Amniotic stem cell (primary cell): ENCODE measurements at regions not wholly inside any gene's neighbourhood (a gene's known extent, or its start where the extent isn't known, plus 50 kb on each side); places are given as distances from the start of the nearest gene placed in this dataset.
"Not testable (repeated sequence)": the region's sequence is repeated elsewhere in the genome, so short reads cannot be mapped to it uniquely, and the experiment has no call there.

Experiments used
- DNase-seq: peaks from one replicate; lab custom pipeline; 2025; lab: John Stamatoyannopoulos, UW

DNA sequence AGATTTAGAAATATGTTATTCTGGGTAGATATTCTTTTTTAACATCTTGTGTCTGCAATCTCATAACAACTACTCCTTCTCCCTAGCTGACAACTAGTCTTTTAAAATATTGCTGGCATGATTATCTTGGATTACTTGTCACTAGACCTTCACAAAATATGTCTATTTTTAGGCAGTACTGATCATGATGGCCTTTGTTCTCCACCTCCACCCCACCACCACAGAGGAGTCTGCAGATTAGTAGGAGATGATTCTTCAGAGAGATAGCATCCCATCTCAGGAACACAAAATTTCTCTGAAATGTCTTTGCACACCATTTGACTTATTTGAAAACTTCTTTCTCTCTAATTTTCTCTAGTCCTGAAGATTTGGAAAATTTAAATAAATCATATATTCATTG, 338.1 kb upstream of the SPHKAP start:
- DNase-seq, result no peak

DNA sequence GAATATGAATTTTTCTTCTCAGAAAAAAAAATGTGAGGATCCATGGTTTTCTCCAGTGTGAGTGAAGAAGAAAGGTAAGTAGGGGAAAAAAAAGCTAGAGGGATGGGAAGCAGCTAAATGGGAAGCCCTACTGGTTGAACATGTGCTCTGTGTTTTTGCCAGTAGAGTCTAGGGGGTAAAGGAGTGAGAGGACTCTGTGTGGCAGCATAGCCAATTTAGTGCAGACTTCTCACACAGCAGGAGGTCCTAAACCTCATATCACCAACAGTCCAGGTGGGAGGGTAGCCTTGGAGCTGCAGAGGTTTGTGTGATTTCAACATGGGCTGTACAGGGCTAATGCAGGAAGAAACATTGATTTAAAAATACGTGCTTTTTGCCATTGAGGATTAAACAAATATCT, 334.5 kb upstream of the SPHKAP start:
- DNase-seq, result no peak

DNA sequence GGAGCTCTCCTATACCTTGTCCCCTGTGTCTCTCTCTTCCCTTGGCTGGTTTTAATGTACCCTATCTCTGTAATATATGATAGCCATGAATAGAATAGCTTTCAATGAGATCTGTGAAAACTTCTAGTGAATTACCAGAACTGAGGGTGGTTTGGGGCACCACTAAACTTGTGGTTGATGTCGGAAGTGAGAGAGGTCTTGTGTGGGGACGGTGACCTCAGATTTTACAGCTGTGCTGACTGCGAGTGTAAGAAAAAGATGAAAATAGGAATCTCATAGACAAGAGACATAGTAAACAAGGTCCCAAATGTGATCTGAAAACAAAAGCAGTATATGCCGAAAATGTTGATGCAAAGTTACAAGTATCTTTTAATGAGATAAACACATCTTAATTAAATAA, 332.0 kb upstream of the SPHKAP start:
- DNase-seq, result not testable (repeated sequence)

DNA sequence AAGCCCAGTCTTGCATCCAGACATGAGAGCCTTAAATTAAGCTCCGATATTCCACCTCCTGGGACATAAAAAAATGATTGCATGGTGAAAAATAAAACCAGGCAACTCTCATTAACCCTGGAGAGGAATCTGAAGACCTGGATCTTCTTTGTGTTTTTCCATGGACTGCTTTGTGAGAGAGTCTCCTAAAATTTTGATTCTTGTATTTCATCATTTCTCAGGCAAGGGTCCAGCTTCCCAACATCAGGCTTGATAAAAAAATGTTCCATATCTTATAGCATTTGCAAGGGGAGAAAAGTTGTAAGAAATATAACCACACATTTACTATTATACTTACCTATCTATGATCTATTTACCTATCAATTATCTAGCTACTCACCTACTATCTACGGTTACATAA, 327.5 kb upstream of the SPHKAP start:
- DNase-seq, result no peak

DNA sequence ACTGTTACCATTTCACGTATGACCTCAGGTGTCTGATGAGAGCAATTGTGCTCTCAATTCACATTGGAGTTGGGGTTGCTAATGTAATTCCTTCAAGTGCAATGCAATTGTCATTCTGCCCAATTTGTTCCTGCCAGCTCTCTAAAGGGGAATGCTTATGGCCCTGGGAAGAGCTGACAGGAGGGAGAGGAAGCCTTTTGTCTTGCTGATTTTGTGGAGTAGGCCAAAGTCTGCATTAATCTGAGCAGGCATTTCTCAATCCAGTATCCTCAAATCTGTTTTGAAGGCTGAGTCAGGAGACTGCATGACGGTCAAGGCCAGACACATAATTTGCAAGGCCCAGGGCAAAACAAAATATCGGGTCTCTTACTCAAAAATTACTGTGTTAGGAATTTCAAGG, 326.4 kb upstream of the SPHKAP start:
- no peak for DNase-seq

DNA sequence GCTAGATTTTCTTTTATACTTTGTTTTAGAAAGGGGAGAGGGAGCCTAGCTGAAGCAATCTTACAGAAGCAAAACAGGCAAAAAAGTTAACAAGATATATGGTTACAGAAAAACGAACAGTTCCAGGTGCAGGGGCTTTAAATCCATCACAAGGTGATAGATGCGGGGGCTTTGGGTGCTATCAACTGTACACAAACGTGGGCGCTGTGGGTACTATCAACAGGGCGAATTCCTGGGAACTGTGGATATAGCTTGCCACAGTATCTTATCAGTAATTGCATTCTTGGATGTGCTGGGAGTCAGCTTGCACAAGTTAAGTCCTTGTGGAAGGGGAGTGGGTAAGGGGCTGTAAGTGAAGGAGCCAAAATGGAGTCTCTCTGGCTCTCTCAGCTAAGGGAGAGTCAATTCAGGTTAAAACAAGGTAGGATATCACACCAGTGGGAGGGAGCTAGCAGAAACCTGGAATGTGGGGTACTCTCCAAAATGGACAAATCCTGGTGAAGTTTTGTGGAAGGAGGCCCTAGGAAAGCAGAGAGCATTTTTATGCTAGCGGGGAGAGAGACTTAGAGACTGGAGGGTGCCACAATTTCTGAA, 325.8 kb upstream of the SPHKAP start:
- DNase-seq, result no peak

DNA sequence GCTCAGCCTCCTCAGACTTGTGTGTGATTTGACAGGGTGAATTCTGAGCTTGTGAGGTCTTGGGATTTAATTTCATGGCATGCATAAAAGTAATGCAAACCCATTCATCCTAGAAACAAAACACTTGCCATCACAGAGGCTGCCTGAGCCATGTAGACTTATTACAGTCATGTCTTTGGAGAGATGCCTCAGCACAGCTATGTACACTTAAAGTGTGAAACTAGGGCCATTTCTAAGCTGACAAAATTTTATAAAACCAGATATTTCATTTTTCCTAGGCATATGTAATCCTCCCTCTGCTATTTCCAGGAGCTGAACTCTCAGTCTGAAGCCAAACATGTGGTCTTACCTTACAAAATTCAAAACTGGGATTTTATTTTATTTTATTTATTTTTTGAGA, 322.2 kb upstream of the SPHKAP start:
- DNase-seq, result no peak

DNA sequence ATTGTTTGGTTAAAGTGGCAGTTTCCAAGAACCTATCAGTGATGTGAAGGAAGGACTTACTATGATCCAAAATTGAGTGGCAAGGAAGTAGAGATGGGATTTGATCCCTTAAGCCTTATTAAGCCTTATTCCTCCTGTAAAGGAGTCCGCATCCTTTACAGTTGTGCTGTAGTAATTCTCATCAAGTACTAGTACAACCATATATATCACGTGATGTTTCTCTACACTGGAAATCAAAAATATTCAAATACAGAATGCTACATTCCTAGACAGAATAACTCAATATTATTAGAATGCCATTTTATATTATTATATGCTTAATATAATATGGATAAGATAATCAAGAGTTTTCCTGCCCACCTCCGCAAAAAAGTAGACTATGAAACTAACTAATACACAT, 312.4 kb upstream of the SPHKAP start:
- no peak for DNase-seq

DNA sequence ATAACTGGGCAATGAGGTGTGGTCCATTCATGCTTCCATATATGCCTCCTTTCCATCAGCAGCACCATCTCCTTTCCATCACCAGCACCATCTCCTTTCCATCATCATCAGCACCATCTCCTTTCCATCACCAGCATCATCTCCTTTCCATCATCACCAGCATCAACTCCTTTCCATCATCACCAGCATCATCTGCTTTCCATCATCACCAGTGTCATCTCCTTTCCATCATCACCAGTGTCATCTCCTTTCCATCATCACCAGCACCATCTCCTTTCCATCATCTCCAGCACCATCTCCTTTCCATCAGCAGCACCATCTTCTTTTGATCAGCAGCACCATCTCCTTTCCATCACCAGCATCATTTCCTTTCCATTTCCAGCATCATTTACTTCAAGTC, 297.5 kb upstream of the SPHKAP start:
- DNase-seq, result no peak

DNA sequence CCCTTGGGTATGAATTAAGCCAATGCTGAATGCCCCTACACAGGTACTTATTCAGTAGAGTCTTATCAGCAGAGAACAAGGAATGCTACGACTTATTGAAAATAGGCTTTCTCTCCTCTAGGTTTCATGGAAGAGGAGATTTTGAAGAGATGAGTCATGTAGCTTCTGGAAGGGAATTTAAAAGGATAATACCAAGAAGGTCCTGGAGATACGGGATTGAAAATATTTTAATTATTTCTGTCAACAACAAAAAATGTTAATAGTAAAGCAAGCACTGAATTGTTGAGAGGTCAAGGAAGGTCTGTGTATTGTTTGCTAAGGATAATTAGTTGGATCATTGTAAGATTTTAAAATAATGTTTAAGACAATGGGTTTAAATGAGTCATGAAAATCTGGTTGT, 293.0 kb upstream of the SPHKAP start:
- DNase-seq, result no peak

DNA sequence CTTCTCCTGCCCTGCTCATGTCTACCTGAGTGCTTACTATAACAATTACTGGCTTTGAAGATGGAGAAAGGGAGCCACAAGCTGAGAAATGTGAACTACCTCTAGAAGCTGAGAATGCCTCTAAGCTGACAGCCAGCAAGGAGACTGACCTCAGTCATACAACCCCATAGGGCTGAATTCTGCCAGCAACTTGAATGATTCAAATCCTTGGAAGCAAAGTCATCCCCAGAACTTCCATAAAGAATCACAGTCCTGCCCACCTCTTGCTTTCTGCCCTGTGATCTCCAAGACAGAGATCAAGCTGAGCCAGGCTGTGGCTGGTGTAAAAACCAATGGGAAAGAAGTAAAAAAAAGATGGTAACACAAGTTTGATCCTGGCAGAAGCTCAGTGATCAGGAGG, 288.2 kb upstream of the SPHKAP start:
- no peak for DNase-seq

DNA sequence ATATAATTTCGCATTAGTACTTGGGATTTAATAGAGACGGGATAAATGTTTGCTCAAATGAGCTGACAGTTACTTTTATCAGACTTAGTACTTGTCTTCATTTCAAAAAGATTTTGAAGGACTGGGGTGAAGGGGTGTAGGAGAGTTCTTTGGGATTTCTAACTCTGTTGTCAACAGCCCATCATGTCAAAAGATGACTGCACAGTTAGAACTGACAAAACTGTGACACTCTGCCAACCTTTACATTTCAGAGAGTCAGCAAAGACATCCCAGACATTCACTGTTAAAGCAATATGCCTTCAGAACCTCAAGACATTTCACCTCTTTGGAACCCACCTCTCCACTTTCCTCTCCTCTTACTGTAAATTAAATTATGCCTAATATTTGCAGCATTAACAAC, 285.4 kb upstream of the SPHKAP start:
- no peak for DNase-seq

DNA sequence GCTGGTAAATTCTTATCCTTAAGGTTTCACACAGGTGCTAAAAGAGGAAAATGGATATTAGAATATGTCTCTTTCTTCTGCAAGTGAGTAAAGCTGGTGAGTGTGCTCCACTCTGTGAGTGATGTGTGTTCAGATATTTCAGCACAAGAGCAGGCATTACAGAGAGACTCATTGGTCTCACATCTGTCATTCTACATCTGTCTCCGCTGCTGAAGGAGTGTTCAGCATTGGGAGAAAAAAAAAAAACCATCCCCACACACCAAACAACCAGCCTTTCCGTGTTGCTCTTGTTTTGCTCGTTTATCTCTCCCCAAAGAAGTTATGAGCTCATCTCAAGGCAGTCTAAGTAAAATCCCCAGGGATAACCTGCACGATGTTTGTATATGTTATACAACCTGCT, 283.9 kb upstream of the SPHKAP start:
- no peak for DNase-seq

DNA sequence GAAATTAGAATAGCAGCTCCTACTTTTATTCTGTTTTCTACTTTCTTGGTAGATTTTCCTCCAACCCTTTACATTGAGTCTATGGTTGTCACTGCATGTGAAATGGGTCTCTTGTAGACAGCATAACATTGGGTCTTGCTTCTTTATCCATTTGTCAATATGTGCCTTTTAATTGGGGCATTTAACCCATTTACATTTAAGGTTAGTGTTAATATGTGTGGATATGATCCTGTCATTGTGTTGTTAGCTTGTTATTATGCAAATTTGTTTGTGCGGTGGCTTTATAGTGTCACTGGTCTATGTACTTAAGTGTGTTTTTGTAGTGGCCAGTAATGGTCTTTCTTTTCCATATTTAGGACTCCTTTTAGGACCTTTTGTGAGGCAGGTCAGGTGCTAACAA, 276.9 kb upstream of the SPHKAP start:
- no peak for DNase-seq

DNA sequence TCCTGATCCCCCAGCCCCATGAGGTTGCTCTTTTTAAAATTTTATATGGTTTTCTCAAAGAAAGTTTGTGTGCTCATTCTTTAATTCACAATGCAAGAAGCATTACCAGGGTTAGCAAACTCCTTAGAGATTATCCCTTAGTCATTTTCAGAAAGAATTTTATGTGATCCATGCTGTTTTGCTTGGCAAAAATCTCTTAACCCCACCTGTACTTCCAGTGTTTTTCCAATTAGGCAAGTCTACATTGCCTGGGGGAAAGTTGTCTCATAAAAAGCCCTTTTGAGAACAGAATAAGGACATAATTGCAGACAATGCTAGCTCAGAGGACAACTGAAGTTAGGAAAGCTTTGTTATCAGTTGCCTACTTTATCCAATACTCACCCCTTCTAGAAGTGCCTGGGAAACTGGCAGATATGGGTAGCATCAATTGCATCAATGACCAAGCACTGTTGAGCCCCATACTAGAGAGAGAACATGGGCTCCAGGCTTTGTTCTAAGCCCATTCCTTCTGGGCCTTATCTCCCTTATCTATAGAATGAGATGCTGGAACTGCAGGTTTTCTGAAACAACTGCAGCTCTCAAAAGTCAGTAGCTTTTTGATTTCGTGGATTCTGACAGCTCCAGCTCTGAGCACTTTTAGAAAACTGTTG, 265.9 kb upstream of the SPHKAP start:
- DNase-seq, result no peak

DNA sequence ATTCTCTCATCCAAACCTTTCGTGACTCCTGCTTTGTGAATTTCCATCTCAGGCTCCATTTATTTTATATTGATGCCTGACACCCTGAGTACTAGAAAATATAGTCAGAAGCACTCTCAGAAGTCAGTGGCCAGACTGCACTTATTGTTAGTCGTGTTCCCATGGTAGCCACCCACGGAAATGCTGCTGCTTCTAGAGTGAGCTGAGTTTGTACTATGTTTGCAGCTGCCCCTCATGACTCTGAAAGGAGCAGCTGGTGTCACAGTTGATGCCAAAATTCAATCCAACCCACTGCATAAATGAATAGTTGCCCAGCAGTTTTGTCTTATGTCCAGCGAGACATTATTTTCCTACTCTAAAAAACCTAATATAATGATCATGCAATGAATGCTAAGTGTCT, 265.2 kb upstream of the SPHKAP start:
- no peak for DNase-seq

DNA sequence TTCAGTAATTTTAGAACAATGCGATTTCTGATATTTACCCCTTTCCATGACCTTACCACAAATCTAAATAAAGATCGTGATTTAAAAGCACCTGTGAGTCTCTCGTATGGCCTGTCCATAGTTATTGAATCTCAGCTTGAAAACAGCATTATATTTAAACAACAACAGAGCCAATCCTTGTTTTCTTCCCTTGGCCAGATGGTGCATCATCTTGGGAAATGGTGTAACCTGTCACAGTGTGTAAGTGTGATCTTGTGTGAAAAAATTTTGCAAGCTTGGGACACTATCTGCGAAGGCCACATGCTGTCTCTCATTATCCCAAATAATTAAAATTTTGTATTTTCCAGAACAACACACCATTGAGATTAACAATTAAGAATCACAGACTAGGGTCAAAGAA, 262.7 kb upstream of the SPHKAP start:
- no peak for DNase-seq

DNA sequence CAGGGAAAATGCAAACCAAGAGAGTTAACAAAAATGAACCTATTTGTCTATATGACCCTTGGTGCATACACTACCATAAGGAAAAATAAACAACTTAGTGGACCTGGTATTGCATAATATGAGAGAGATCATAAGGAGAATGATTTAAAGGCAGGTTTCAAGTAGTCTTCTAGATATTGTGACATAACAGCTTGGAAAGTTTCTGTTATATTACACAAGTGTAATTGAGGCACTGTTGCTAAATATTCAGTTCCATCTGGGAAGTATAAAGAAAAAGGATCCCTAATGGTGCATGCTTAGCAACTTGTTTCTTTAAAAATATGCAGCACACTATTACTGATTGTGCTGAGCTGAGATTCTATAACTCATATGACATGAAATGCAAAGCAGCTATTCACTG, 252.2 kb upstream of the SPHKAP start:
- DNase-seq, result no peak

DNA sequence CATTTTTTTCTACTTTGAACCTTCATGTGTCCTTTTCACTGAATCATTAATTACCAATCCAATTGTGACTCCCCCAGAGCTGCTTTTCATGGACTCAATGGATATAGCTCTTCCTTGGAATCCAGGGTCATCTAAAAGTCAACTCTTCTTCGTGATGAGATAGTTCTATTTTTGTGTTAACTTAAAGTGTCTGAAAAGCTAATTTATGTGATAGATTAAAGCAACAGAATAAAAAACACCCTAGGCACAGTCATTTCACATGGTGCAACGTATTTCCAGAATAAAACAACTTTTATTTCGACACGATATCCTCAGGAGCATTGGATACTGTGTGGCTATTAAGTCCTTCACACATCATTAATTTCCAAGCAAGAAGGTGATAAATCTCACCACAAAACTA, 250.6 kb upstream of the SPHKAP start:
- DNase-seq, result no peak

DNA sequence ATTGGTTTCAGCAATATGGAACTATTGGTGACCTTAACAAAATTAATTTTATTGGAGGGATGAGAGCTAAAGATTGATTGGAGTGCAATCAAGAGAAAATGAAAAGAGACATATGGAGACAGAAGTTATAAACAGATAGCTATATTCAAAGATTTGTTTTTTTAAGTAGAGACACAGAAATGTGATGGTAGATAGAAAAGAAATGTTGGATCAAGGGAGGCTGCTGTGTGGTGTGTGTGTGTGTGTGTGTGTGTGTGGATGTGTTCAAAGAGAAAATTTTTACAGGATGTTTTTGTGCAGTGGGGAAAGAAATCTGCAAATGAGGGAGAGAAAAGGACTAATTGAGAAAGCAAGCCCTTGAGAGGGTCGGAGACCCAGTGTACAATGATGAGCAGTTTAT, 249.5 kb upstream of the SPHKAP start:
- no peak for DNase-seq

DNA sequence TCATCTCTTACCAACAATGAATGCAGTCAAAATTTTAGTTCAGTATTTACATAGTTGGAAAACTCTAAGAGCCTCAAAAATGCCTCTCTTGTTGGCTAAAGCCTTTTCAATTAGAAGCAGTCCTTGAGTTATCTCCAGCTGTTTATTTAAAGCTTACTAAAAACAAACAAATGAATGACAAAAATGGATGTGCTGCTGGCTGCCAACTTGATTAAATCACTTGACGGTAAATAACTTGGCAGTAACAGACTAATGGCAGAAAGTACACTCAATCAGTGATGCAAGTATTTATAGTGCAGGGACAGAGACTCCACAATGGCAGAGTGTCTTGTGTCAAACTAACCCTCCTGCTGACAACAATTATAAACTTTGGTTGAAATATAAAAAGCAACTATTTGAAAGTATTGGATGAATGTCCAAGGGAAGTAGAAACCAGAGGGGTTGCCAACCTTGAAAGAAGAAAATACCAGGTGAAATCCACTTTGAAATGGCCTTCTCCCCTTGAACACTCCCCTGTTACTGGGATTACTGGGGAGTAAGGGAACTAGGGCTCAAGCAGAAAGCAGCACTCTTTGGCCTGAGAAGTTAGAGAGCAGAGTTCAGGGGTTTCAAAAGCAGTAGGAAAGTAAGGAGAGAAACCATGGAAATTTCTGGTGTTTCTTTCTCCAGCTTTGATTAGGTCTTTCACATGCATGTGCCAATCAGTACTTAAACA, 245.2 kb upstream of the SPHKAP start:
- no peak for DNase-seq

DNA sequence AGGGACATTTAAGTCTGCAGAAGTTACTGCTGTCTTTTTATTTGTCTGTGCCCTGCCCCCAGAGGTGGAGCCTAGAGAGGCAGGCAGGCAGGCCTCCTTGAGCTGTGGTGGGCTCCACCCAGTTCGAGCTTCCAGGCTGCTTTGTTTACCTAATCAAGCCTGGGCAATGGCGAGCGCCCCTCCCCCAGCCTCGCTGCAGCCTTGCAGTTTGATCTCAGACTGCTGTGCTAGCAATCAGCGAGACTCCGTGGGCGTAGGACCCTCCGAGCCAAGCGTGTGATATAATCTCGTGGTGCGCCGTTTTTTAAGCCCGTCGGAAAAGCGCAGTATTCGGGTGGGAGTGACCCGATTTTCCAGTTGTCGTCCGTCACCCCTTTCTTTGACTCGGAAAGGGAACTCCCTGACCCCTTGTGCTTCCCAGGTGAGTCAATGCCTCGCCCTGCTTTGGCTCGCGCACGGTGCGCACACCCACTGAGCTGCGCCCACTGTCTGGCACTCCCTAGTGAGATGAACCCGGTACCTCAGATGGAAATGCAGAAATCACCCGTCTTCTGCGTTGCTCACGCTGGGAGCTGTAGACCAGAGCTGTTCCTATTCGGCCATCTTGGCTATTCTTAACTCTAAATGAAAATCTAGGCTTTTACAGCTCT, 244.0 kb upstream of the SPHKAP start:
- not testable (repeated sequence) for DNase-seq

DNA sequence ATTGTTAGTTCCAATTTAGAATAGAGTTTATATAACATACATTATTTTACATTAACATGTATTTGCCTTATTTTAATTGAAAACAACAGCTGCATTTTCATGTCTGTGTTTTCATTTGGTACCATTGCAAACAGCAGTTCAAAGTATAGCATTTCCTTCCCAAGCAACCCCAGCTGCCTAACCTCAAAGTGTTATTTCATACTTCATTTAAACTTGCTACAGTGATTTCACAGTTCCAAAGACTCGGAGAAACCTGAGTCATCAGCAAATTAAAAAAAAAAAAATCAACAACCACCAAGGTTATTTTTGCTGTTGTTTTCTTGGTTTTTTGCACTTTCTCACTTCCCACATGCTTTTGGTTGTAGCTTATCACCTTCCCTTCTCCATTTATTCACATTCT, 236.5 kb upstream of the SPHKAP start:
- no peak for DNase-seq
